ENCODE measurements at regions not wholly inside any gene's neighbourhood (a gene's known extent, or its start where the extent isn't known, plus 50 kb on each side); places are given as distances from the start of the nearest gene placed in this dataset.

- no TSS peak for BruUV-seq (replicated peaks)
- H3K36me3 Mint-ChIP-seq (ENCODE audit: insufficient read depth, unreplicated experiment): no peaks in the 10 kb centered on the region
Measured at GRCh38 chr4:19683426-19683825, 568.3 kb upstream of the SLIT2 start.

DNA sequence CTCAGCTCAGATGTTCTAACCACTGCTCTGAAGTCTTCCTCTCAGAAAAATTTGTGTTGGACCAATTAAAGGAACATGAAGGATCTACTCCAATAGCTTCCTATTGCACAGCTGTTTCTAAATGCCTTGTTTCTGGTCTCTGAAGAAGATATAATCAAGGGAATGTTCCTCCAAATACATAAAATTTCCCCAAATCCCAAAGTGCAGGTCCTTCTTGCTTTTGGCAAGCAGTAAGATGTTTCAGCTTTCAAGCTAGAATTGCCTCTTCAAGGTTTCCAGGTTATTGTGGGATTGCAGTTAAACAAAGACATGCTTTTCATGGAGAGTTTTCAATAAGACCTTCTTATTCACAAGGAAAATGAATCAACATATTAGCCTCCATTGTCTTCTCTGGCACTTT, 574.5 kb upstream of the SLIT2 start:
- ChIA-PET CTCF (no interaction called here), POLR2A (no interaction called here)
- no peaks in the 10 kb centered on the region for H3K27me3 Mint-ChIP-seq (ENCODE audit: insufficient read depth, unreplicated experiment)
- Histone ChIP-seq H3K9me3 (no peaks in the 10 kb centered on the region), H3K4me1 (no peaks in the 10 kb centered on the region), H3K27me3 (replicated peaks; ENCODE audit: control insufficient read depth, insufficient read depth, low read length) (no peaks in the 10 kb centered on the region), H3K4me3 (ENCODE audit: low read depth, low read length) (no peak overlapping the region), H3K36me3 (ENCODE audit: control insufficient read depth, insufficient read depth, low read length) (no peaks in the 10 kb centered on the region)
- no peaks in the 10 kb centered on the region for H3K9me3 Mint-ChIP-seq (ENCODE audit: unreplicated experiment)
- no peaks in the 10 kb centered on the region for H3K4me1 Mint-ChIP-seq (ENCODE audit: low read depth, unreplicated experiment)
- DNase-seq: no peak
- H3K27ac Mint-ChIP-seq (ENCODE audit: unreplicated experiment): no peak overlapping the region
- TF ChIP-seq, protein P1, sequence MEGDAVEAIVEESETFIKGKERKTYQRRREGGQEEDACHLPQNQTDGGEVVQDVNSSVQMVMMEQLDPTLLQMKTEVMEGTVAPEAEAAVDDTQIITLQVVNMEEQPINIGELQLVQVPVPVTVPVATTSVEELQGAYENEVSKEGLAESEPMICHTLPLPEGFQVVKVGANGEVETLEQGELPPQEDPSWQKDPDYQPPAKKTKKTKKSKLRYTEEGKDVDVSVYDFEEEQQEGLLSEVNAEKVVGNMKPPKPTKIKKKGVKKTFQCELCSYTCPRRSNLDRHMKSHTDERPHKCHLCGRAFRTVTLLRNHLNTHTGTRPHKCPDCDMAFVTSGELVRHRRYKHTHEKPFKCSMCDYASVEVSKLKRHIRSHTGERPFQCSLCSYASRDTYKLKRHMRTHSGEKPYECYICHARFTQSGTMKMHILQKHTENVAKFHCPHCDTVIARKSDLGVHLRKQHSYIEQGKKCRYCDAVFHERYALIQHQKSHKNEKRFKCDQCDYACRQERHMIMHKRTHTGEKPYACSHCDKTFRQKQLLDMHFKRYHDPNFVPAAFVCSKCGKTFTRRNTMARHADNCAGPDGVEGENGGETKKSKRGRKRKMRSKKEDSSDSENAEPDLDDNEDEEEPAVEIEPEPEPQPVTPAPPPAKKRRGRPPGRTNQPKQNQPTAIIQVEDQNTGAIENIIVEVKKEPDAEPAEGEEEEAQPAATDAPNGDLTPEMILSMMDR (IDR thresholded peaks at IDR 0.05; ENCODE audit: insufficient read depth in 1 of 2, low read depth in 1 of 2, low read length in 1 of 2, severe bottlenecking in 1 of 2, unreplicated experiment in 1 of 2): no peak
- BruUV-seq (replicated peaks): no TSS peak
- intact Hi-C loops (cut with micrococcal nuclease; ENCODE audit: unreplicated experiment): no loop called here
- no peak overlapping the region for H3K4me3 Mint-ChIP-seq (ENCODE audit: unreplicated experiment)
- no peaks in the 10 kb centered on the region for H3K36me3 Mint-ChIP-seq (ENCODE audit: insufficient read depth, unreplicated experiment)

More at GRCh38 chr4:19683426-19683825, 568.3 kb upstream of the SLIT2 start:
- H3K9me3 ChIP-seq: no peaks in the 10 kb centered on the region
- H3K27ac Mint-ChIP-seq (ENCODE audit: unreplicated experiment): no peak overlapping the region
- H3K4me3 ChIP-seq (ENCODE audit: low read depth, low read length): no peak overlapping the region
- H3K4me1 ChIP-seq: no peaks in the 10 kb centered on the region
- ChIA-PET CTCF (no interaction called here), POLR2A (no interaction called here)
- intact Hi-C loops (cut with micrococcal nuclease; ENCODE audit: unreplicated experiment): no loop called here
- no peaks in the 10 kb centered on the region for H3K4me1 Mint-ChIP-seq (ENCODE audit: low read depth, unreplicated experiment)
- H3K27me3 Mint-ChIP-seq (ENCODE audit: insufficient read depth, unreplicated experiment): peaks cover 3% of the 10 kb centered on the region
- no peak for DNase-seq
- no peaks in the 10 kb centered on the region for H3K27me3 ChIP-seq (replicated peaks; ENCODE audit: control insufficient read depth, insufficient read depth, low read length)
- no peaks in the 10 kb centered on the region for H3K36me3 ChIP-seq (ENCODE audit: control insufficient read depth, insufficient read depth, low read length)
- no peak overlapping the region for H3K4me3 Mint-ChIP-seq (ENCODE audit: unreplicated experiment)
- no peaks in the 10 kb centered on the region for H3K9me3 Mint-ChIP-seq (ENCODE audit: unreplicated experiment)
- TF ChIP-seq, protein P1 (IDR thresholded peaks at IDR 0.05; ENCODE audit: insufficient read depth in 1 of 2, low read depth in 1 of 2, low read length in 1 of 2, severe bottlenecking in 1 of 2, unreplicated experiment in 1 of 2): no peak

DNA sequence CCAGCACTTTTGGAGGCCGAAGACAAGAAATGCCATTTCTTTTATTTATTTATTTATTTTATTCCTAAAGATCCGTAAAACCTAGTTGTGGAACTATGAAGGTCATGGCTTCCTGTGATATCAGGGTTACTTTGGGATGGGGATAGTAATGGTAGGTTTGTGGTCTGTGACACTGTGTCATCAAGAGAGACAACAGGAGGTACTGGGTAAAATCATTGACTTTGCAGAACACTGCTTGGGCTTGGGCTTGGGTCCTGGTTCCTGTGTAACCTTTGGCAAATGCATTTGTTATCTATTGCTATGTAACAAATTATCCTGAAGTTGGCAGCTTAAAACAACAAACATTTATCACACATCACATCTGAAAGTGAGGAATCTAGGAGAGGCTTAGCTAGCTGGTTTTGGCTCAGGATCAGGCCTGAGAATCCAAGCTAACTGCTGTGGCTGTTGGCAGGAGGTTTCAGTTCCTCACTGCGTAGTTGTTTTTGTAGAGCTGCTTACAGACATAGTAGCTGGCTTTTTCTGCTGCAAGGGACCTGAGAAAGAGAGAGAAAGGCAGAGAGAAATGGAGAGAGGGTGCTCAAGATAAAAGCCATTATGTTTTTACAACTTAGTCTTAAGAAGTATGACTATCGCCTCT, 576.4 kb upstream of the SLIT2 start:
- no peak overlapping the region for H3K4me3 ChIP-seq (ENCODE audit: low read depth, low read length)
- H3K9me3 ChIP-seq: no peaks in the 10 kb centered on the region
- intact Hi-C loops (cut with micrococcal nuclease; ENCODE audit: unreplicated experiment): no loop called here
- CTCF ChIA-PET: no interaction called here
- Mint-ChIP-seq H3K9me3 (ENCODE audit: unreplicated experiment) (no peaks in the 10 kb centered on the region), H3K27me3 (ENCODE audit: insufficient read depth, unreplicated experiment) (no peaks in the 10 kb centered on the region), H3K27ac (ENCODE audit: unreplicated experiment) (no peak overlapping the region), H3K4me3 (ENCODE audit: unreplicated experiment) (no peak overlapping the region), H3K4me1 (ENCODE audit: low read depth, unreplicated experiment) (no peaks in the 10 kb centered on the region), H3K36me3 (ENCODE audit: insufficient read depth, unreplicated experiment) (no peaks in the 10 kb centered on the region)
- no peak for DNase-seq
- no peaks in the 10 kb centered on the region for H3K4me1 ChIP-seq
- BruUV-seq (replicated peaks): no TSS peak
- TF ChIP-seq, protein P1 (IDR thresholded peaks at IDR 0.05; ENCODE audit: insufficient read depth in 1 of 2, low read depth in 1 of 2, low read length in 1 of 2, severe bottlenecking in 1 of 2, unreplicated experiment in 1 of 2): no peak
- POLR2A ChIA-PET: no interaction called here
- H3K36me3 ChIP-seq (ENCODE audit: control insufficient read depth, insufficient read depth, low read length): no peaks in the 10 kb centered on the region
- H3K27me3 ChIP-seq (replicated peaks; ENCODE audit: control insufficient read depth, insufficient read depth, low read length): no peaks in the 10 kb centered on the region

All from Caco-2 (cell line).